HG03575 (cell line): ENCODE measurements at regions not wholly inside any gene's neighbourhood (a gene's known extent, or its start where the extent isn't known, plus 50 kb on each side); places are given as distances from the start of the nearest gene placed in this dataset.
"Not testable (repeated sequence)": the region's sequence is repeated elsewhere in the genome, so short reads cannot be mapped to it uniquely, and the experiment has no call there.

Source experiments
- ATAC-seq: cut with Tn5 transposase; IDR thresholded peaks from one replicate; pipeline ENCODE4 v1.9.1; 2021; ENCODE audit not compliant: unreplicated experiment, insufficient number of reproducible peaks, low FRiP score; ENCODE audit errors: extremely low read depth

DNA sequence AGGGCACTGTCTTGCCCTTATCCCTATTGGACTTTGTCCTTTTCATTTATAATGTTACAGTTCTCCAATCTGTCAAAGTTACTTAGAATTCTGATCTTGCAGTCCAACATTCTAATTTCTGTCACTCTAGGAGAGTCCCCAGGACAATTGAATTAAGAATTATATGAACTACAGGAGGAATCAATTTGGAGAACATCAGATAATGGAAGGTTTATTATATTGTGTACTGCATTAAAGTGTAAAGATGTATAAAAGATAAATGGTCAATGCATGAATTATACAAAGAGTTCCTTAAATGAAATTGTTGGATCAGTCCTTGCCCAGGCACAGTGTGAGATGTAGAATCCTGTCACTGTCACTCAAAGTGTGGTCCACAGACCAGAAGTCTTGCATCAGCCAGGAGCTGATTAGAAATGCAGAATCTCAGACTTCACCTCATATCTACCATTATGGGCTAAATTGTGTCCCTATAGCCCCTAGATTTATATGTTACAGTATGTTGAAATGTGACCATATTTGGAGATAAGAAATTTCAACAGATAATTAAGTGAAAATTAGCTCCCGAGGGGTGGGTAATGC is 145.5 kb downstream of the BTBD3 start:
- no peak for ATAC-seq

DNA sequence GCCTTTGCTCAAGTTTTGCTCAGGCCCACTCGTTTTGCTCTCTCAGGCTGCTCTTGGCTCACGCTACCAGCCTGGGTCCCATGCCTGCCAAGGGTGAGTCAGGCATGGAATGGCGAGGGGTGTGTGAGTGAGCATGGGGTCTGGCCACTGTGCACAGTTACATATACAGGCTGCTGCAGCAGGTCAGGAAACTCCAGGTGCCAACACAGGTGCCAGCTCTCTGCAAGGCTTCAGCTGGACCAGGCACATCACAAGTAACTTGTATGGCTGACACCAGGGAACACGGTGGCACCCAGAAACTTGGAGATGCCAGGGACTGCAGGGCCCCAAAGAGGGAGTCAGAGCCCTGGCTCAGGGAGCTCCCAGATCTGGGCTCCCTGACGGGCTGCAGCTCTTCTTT is 146.8 kb downstream of the BTBD3 start:
- no peak for ATAC-seq

DNA sequence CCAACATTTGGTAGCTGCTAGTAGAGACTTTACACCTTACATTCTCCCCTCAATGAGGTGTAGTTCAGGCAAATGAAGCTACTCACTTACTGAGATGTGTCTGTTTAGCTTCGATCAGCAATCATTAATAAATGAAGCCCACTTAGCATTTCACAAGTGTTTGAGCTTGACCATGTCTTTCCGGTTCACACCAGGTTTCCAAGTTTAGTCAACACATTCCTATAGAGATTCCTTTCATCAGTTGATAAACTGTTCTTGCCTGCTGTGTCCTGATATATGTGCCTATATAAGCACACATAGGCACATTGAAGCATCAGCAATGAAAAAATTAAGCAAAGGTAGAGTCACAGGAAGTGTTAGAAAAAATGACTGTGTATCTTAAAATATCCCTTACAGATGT is 150.0 kb downstream of the BTBD3 start:
- no peak for ATAC-seq

DNA sequence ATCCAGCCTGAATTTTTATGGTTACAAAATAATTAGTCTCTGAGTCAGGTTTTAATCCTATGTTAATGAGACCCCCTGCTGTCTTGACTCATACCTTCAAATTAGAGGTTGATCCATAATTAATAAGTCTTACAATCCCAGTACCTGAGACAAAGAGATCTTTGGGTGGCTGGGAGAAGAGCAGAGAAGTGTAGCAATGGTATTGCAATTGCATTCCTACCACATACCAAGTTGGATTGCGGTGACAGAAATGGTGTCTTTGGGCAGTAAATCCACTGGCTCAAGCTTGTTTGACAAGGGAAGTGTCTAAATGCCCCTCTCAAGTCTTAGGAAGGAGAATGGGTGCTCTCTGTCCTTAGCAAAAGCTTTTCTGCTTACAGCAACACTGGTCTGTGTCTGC is 150.4 kb downstream of the BTBD3 start:
- no peak for ATAC-seq

DNA sequence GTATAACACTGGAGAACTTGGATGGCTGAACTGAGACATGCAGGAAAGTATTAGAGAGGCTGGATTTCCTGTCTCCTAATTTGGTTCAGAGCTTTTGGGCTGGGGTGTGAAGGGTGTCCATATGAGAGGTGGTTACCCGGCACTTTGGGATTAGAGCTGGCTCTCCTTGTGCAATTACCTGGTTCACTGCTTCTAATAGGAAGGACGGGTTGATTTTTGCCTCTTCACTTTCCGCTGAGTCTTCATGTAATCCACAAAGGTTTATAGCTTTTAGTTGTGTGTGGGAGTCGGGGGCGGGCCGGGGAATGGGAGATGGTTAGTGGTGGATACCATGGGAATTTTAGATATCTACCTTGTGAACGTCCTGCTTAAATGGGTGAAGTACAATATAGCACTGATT is 151.5 kb downstream of the BTBD3 start:
- ATAC-seq, result no peak

DNA sequence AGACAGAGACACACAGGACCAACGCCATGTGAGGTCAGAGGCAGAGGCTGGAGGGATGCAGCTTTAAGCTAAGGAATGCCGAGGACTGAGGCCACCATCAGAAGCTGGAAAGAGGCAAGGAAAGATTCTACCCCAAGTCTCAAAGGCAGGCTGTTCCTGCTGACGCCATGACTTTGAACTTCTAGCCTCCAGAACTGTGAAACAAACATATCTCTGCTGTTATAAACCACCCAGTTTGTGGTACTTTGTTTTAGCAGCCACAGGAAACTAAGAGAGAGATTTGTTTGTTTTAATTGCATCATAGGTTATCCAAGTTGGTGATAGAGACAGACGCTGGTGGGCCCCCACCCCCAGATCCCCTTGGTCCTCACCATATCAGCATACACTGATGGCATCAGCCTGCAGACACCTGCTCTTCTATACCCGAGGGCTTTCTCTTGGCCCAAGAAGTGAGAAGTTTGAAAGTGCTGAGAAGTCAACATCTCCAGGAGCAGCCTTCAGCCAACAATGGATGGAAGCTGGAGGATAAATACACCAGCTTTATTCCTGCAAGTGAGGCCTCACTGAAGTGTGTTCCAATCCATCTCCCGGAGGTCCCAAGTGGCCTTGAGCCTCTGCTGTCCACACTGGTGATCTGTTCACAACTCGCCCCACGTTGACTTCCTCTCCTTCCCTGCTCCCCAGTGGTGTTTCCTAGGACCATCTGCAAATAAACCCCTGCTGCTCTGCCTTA is 154.7 kb downstream of the BTBD3 start:
- no peak for ATAC-seq

DNA sequence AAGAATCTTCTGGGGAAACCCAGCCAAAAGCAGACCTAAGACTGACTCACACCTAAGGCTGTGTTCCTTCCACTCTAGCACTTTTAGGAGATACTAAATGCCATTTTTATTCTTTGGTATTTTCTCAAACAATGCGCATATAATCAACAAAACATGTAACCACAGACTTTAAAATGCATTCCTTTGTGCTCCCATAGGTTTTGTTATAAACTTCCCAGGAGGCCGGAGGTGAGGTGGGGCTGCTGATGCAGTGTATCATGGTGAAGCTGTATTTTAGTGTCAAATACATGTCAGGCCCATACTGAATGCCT is 155.2 kb downstream of the BTBD3 start:
- ATAC-seq, result no peak

DNA sequence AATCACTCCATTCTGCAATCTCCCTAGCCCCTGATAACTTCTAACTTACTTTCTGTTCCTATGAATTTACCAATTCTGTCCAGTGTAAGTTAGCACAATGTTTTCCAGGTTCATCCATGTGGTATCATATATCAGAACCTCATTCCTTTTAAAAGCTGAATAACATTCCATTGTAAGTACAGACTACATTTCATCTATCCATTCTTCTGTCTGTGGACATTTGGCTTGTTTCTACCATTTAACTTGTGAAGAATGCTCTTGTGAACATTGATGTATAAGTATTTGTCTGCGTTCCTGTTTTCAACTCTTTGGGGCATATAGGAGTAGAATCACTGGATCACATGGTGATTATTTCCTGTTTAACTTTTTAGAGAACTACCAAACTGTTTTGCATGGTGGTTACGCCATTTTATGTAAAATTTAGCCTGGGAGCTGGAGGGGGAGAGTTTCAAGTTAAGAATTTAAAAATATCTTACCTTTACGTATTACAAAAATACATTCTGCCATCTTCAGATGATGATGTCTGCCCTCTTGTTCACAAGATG is 156.5 kb downstream of the BTBD3 start:
- ATAC-seq, result no peak

DNA sequence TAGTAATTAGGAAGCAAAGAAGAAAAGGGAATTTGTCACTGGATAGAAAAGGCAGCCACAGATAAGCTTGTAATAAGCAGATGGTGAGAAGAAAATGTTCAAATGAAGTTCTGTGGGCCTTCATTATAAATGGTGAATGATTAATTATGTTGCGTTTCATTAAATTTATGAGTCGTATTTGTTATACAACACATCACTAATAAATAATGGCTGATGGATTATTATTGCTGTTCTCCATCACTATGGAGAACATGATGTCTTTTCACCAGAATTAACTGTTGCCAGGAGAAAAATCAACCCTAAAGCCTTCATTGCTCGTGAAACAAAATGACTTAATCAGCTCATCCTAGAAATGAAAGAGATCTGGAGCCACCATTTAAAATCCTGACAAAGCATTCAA is 158.5 kb downstream of the BTBD3 start:
- no peak for ATAC-seq

DNA sequence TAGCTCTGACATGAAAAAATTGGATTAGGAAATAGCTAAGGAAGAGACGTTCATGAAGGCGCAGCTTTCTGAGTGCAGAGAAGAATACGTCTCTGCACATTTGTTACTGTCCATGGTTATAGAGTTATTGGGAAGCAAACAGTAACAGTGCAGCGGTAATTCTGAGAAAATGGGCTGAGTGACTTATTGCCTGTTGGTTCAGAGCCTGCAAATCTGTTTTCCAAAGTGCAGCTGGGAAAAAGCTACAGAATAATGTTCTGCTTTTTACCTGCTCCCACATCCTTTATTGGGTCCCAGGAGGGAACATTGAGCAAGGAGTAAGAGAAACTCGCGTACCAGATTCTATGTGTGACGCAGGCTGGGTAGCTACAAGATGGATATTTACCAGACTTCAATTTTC is 160.2 kb downstream of the BTBD3 start:
- no peak for ATAC-seq

DNA sequence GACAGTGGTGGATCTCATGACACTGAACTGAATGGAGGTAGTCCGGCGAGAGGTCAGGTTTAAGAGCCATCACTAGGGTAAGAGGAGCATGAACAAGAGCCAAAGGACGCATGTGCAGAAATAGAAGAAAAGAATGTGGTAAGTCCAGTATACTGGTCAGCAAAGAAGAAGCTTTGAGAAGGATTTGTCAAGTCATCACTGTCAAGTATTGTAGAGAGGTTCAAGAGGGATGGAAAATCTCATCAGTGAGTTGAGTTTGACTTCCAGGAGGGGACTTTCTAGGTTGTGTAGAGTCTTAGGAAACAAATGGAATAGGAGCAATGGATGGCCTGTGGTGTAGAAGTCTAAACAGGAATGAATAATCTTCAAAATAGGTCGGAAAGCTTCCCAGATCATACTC is 161.8 kb downstream of the BTBD3 start:
- no peak for ATAC-seq

DNA sequence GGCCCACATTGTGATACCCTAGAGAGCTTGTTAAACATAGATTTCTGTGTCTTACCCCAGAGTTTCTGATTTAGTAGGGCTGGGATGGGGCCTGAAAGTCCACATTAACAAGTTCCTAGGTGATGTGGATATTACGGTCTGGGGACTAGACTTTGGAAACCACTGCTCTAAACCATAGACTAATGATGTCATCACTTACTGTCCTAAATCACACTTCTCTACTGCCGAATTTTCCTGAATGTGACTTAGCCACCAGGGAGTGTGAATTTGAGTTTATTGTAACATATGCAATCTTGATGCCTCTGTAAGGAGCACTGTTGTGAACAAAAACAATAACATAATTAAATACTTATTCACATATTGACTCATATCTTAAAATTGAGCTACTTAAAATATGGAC is 165.6 kb downstream of the BTBD3 start:
- ATAC-seq, result no peak

DNA sequence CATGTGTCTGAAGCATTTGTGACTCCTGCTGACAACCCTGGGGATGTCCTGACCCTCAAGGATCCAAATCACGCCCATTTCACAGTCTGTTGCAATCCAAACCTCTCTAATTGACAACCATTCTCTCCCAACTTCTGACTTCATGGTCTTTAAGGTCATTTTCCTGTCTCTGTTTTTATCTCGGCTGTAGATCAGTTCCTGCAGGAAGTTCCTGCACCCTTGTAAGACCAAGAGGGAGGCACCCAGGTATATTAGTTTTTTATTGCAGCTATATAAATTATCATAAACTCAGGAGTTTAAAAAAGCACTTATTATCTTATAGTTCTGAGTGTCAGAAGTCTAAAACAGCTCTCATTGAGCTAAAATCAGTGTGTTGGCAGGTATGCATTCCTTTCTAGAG is 166.8 kb downstream of the BTBD3 start:
- no peak for ATAC-seq

DNA sequence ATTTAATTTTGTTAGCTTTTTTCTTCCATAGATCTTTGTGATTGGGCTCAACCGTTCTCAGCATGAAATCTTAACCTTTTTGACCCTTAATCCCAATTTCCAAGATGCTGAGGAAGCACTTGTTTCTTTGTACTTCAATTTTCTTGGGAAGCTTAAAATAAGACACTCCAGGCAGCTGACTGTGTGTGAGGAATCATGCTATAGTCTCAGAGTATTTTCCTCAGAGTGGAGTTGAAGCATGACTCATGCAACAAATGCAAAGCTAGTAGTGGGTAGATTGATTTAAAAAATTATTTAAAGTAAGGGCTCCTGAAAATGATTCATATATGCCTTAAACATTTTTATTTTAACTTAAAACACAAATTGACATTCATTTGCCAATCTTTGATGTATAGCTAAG is 168.7 kb downstream of the BTBD3 start:
- ATAC-seq, result no peak

DNA sequence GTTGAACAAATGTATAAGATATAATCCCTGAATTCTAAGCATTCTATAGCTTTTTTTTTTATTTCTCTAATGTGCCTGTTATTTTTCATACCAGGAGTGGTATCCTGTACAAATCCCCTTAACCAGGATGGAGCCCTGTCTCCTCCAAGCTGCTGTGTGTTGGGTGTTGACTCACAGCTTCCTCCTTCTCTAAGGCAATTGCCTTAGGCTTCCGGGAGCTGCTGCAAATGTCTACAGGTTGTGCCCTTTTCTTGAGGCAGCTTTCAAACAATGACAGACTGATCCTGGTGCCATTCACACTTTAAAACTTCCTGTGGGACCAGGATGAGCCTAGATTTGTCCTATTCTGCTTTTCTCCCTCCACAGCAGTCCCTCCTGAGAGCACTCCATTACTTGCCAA is 173.2 kb downstream of the BTBD3 start:
- no peak for ATAC-seq

DNA sequence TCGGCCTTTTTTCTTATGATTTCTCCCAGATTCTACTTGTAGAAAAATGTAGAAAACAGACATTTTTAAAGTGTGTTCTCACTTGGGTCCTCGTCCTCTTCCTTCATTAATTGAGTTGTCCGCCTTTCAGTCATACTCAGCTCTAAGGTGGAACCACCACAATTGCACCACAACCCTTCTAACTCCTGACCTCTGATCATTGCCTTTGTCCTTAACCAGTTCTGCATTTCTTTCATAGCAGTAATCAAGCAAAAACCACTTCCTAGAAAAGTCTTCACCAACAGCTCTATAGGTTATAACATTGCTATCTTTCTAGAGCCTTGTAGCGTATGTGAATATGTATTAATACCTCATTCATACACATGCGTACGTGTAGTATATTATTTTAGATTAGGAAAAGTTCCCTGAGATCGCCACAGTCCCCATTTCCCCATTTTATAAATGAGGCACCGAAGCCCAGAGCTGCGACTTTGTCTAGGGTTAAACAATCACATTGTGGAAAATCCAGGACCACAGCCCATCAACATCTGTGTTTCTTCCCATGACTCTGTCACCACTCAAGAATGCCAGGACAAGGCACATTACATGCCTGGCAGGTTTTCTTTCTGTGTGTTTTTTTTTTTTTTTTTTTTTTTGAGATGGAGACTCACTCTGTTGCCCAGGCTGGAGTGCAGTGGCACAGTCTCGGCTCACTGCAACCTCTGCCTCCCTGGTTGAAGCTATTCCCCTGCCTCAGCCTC is 175.5 kb downstream of the BTBD3 start:
- no peak for ATAC-seq

DNA sequence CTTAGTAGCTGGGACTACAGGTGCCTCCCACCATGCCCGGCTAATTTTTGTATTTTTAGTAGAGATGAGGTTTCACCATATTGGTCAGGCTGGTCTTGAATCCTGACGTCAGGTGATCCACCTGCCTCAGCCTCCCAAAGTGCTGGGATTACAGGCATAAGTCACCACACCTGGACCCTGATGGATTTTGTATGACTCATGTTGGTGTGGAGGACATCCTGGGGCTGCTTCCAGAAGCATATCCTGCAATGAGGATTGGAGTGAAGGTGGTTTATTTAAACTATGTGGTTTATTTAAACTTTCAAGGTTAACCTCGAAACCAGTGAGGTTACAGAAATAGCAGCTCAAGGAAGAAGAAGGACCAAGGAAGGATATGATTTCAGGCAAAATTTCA is 176.1 kb downstream of the BTBD3 start:
- not testable (repeated sequence) for ATAC-seq

DNA sequence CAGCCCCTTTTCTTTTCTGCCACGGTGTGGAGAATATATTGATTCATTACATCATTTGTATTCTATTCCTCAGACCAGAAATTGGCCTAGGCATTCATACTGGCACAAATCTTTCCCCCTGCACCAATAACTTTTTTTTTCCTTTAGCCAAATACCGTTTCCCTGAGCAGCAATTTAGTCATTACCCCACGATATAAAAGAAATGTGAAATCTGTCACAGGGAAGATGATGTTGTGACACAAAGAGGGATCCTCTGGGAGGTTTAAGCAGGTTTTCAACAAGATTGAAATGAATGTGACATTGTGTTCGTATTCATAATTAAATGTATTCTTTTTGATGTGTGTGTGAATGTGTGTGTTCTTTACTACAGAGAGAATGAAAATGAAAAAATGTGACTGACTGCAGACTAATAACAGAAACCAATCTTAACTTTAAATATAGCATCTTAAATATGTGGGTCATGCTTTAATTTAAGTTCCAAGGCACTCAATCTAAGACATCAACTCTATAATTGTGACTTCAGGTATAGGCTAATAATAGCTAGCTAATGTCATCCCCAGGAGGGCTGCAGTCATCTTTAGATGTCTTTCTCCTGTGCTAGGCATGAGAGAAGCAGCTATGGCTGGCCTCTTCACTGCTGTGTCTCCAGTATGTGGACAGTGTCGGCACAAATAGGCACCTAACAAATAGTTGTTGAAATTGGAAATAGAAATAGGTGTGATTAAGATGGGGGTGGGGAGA is 177.7 kb downstream of the BTBD3 start:
- no peak for ATAC-seq

DNA sequence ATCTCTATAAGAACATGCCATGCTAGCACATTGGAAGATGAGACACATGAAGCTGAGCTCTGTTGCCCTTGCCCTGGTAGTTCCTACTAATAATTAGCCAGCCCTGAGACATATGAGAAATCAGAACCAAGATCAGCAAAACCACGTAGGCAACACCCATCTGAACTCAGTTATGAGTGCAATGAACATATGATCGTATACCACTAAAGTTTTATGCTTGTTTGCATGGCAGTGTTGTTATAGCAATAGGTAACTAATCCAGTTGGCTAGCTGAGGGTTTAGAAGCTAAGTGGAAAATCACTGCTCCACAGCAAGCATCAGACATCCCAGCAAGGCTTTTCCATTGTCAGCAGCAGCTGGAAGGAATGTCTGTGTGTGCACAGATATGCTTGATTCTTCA is 180.7 kb downstream of the BTBD3 start:
- no peak for ATAC-seq

DNA sequence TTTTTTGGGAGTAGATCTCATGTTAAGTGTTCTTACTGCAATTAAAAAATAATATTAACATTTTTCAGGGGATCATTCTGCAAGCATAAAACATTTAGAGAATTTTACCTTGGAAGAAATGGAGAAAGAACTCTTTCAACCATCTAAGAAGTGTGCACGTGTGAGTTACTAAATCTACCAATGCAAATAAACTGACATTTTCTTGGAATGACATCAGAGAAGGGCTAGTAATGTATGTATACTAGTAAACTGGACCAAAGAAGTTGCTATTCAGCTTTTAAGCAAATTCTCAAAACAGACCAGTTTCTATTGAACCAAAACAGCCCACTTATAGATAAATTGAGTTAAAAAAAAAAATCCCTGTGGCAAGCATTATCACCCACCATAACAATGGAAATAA is 191.2 kb downstream of the BTBD3 start:
- ATAC-seq, result no peak
